LNCaP clone FGC (cell line): ENCODE measurements at regions not wholly inside any gene's neighbourhood (a gene's known extent, or its start where the extent isn't known, plus 50 kb on each side); places are given as distances from the start of the nearest gene placed in this dataset.
"Not testable (repeated sequence)": the region's sequence is repeated elsewhere in the genome, so short reads cannot be mapped to it uniquely, and the experiment has no call there.

ENCODE experiments used
- DNase-seq: peaks from one replicate; pipeline ENCODE4 v3.0.0-alpha.2; 2011; ENCODE audit warnings: low read depth
- H3K4me3 ChIP-seq: 2 replicates; pipeline ENCODE4 v1.5.1; 2011; ENCODE audit warnings: mild to moderate bottlenecking, low read depth, low read length, control low read depth
- TF ChIP-seq, protein P1 (sequence below): IDR thresholded peaks from 2 replicates; pipeline ENCODE4 v1.5.1; 2012; ENCODE audit warnings: mild to moderate bottlenecking; ENCODE audit not compliant: control insufficient read depth, insufficient read depth; ENCODE audit errors: extremely low read depth

GRCh38 chr1:232164078-232164963, 465.6 kb downstream of the SIPA1L2 start:
- H3K4me3 ChIP-seq, result no peak overlapping the region
- DNase-seq, result peak; percentile 81
- TF ChIP-seq, protein P1, sequence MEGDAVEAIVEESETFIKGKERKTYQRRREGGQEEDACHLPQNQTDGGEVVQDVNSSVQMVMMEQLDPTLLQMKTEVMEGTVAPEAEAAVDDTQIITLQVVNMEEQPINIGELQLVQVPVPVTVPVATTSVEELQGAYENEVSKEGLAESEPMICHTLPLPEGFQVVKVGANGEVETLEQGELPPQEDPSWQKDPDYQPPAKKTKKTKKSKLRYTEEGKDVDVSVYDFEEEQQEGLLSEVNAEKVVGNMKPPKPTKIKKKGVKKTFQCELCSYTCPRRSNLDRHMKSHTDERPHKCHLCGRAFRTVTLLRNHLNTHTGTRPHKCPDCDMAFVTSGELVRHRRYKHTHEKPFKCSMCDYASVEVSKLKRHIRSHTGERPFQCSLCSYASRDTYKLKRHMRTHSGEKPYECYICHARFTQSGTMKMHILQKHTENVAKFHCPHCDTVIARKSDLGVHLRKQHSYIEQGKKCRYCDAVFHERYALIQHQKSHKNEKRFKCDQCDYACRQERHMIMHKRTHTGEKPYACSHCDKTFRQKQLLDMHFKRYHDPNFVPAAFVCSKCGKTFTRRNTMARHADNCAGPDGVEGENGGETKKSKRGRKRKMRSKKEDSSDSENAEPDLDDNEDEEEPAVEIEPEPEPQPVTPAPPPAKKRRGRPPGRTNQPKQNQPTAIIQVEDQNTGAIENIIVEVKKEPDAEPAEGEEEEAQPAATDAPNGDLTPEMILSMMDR, result no peak

GRCh38 chr1:232163533-232163932, 466.4 kb downstream of the SIPA1L2 start:
- H3K4me3 ChIP-seq, result no peak overlapping the region
- no peak for DNase-seq
- TF ChIP-seq, protein P1, result no peak

GRCh38 chr1:232162001-232162400, 467.9 kb downstream of the SIPA1L2 start:
- TF ChIP-seq, protein P1, result no peak

DNA sequence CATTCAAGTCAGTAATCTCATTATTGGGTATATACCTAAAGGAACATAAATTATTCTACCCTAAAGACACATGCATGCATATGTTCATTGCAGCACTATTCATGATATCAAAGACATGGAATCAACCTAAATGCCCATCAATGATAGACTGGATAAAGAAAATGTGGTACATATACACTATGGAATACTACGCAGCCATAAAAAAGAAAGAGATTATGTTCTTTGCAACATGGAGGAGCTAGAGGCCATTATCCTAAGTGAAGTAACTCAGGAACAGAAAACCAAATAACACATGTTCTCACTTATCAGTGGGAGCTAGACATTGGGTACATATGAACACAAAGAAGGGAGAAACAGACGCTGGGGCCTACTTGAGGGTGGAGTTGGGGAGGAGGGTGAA, 471.4 kb downstream of the SIPA1L2 start:
- not testable (repeated sequence) for H3K4me3 ChIP-seq, DNase-seq

More at GRCh38 chr1:232162001-232162400, 467.9 kb downstream of the SIPA1L2 start:
- no peak overlapping the region for H3K4me3 ChIP-seq
- DNase-seq, result no peak

- not testable (repeated sequence) for DNase-seq, H3K4me3 ChIP-seq
Observed at GRCh38 chr1:232156070-232156469, 473.9 kb downstream of the SIPA1L2 start.

GRCh38 chr1:232153652-232154051, 476.3 kb downstream of the SIPA1L2 start:
- no peak for DNase-seq
- H3K4me3 ChIP-seq, result no peak overlapping the region

GRCh38 chr1:232150770-232151548, 479.0 kb downstream of the SIPA1L2 start:
- TF ChIP-seq, protein P1, result no peak
- no peak for DNase-seq
- no peak overlapping the region for H3K4me3 ChIP-seq

More at GRCh38 chr1:232153652-232154051, 476.3 kb downstream of the SIPA1L2 start:
- TF ChIP-seq, protein P1, result no peak
